GM19351 (cell line): ENCODE measurements at regions not wholly inside any gene's neighbourhood (a gene's known extent, or its start where the extent isn't known, plus 50 kb on each side); places are given as distances from the start of the nearest gene placed in this dataset.
A peak's percentile ranks its signal among the peaks of the same experiment; 100 is the strongest.
"Not testable (repeated sequence)": the region's sequence is repeated elsewhere in the genome, so short reads cannot be mapped to it uniquely, and the experiment has no call there.

Experiments
- ATAC-seq: cut with Tn5 transposase; IDR thresholded peaks from one replicate; pipeline ENCODE4 v1.9.1; 2021; ENCODE audit warnings: mild to moderate bottlenecking, moderate library complexity; ENCODE audit not compliant: unreplicated experiment

DNA sequence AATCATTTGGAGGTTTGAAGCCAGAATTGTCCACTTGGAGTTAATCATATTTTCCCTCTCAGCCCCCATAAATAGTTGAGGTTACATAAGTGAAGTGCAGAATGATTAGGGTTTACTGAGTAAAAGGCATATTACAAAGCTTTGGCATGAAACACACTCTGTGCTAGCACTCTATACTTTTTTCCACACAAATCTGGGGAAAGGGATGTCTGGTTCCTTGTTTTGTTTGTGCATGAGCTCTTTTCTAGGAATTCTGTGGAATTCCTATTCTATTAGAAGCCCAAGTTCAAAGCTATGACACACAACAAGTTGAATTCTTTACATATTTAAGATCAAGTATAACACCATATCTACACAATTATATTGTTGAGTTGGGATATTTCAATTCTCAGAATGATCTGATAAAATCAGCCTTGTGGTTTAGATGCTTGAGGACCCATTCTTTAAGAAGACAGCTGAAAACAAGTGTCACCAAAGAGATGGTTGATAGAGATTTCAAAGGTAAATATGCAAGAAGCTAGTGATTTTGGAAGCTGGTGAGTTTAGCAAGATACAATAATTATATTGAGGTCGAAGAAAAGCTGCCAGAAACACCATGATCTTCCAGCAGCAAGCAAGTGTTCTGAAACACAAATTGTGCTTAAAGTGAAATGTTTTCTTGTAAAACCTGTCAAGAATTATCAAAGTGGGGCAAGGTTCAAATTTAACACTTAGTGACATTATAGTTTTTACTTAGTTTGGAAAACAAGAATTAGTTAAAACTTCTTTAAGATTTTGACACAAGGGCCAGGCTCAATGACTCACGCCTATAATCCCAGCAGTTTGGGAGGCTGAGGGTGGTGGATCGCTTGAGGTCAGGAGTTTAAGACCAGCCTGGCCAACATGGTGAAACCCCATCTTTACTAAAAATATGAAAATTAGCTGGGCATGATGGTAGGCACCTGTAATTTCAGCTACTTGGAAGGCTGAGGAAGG lies 122.6 kb downstream of the INHBA start:
- ATAC-seq, result no peak

DNA sequence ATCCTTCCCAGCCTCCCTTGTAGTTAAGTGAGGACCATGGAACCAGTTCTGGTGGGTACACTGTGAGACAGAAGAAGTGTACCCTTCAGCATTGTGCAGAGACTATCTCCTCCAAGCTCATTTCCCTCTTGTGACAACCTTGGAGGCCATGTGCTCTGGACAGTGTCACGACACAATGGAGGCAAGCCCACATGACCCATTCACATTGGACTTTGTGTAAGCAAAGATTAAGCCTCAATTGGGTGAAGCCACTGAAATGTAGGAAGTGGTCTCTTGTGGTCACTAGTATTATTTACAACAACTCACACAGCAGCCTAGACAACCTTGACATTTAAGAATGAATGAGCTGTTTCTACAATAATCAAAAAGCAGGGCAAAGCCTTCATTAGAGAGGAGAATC lies 124.2 kb downstream of the INHBA start:
- no peak for ATAC-seq

DNA sequence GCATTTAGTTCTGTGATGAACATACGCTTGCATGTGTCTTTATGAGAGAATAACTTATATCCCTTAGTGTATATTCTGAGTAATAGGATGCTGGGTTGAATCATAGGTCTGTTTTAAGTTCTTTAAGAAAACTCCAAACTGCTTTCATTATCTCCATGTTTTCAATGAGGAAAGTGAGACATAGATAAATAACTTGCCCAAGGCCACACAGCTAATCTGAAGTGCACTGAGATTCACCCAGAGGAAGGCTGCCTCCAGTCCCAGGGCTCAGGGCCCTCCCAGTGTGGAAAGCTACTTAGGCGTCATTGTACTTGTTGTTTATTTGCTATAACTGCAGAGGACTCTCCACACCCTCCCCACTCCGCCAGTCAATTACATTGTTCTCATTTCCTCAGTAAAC lies 126.7 kb downstream of the INHBA start:
- ATAC-seq, result no peak

DNA sequence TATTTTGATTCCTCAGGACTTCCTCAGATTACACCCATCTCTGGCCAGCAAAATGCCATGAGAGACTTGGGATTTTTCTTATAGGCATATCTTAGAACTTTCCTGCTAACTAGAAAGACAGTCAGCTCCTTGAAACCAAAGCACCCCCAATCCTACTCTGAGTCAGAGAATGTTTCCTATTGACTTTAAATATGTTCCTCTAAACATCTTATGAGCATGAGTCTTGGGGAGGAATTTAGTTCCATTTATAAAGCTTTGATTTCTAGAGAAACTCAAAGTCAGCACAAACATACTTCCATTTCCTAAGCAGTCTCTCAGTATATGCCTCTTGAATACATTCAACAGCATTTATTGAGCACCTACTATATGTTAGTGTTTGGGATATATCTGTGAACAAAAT lies 128.5 kb downstream of the INHBA start:
- ATAC-seq, result no peak

DNA sequence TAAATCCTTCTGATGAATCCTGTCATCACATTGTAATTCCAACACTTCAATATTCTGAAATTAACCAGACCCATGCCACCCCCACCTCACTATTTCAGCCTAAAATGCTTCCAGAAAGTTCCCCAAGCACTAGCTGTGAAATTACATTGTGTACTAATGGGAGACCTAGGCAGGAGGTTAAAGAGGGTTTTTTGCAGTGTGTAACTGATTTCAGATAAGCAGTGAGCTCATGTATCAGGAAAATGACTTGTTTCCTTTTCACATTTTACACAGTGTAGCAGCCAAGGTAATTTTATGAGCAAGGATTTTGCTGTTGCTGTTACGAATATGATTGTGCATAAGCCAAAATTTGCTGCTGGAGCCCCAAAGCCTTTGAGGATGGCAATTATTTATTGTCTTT lies 129.0 kb downstream of the INHBA start:
- no peak for ATAC-seq

DNA sequence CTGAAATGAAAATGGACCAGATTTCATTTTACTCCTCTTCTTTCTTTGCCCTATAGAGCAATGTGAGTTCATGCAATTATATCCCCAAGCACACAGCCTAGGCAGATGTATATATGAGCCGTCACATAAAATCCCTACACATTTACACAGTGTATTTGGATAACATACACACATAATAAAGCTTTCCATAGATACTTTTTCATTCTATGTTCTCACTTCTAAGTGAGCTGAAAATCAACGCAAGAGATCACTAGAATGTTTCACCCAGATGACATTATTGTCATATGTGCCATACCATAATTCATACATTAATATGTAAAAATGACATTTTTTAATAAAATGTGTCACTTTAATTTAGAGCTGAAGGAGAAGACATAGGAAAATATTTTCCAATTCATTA lies 129.4 kb downstream of the INHBA start:
- no peak for ATAC-seq

DNA sequence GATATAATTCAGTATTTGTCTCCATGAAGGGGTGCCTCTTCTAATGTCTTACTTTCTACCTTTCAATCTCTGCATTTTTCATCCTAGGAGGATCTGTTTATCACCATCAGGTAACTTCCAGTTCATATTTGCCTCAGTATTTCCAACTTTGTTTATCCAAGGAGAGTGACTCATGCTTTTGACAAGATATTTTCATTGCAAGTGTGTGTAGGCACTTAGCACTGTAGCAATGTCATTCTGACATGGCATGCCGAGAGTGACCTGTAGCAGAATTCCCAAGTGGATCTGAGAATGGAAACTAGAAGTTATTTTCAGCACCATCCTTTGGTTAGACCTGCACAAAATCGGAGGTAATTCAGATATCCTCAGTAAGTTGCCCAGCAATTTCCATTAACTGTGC lies 129.9 kb downstream of the INHBA start:
- no peak for ATAC-seq

DNA sequence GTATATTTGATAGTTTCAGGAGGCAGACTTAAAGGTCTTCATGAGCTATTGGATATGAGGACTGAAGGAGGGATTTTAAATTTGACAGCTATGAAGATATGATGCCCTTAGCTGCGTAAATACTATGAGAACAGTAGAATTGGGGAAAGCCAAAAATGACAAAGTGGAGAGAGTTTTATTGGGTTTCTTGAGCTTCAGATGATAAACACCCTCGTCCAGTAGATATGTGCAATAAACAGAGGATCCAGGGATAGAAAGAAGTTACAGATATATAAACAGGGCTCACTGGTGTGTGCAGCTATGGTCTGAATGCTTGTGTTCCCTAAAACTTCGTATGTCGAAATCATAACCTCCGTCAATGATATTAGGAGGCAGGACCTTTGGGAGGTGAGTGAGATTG lies 131.3 kb downstream of the INHBA start:
- ATAC-seq, result no peak

DNA sequence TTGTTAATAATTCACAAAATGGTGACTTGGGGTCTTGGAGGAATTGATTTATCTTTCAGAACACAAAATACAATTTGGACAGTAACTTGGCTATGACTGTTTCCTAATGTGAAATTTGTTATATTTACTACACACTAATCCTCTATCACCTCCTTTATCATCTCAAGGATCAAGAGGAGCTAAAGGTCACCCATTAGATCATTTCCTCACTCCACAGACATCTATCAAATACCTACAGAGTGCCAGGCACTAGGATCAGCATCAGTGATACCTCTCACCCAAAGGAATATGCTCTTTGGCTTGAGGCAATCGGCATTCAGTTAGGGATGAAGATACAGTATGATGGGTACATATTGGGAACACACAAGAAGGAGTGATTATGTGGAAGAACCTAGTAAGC lies 132.1 kb downstream of the INHBA start:
- no peak for ATAC-seq

DNA sequence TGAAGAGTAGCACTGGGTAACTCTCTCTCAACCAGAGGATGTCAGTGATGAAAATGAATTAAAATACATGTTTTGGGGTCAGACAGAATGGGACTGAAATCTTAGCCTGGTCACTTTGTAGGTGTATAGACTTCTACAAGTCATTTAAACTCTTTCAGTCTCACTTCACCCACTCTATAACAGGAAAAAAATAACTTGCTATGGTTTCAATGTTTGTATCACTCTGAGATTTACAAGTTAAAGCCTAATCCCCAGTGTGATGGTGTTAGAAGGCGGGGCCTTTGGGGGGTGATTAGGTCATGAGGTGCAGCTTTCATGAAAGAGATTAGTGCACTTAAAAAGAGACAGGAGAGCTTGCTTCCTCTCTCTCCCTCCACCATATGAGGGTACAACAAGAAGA lies 134.8 kb downstream of the INHBA start:
- peak; percentile 64 for ATAC-seq

DNA sequence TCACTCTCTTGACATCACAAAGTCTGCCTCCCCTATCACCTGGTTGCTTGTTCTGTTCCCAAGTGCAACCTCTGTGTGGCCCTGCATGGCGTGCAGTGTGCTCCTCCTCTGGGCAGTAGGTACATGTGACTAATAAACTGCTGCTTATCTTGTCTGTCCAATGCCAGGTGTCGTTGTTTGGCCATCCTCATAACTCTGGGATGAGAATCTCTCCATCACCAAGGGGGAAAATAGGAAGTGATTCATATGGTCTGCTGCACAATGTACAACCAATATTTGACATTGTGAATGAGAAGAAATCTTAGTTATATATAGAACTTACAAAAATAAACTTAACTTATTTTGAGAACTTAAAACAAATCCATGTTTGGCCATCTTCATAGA lies 135.2 kb downstream of the INHBA start:
- ATAC-seq, result peak; percentile 19

DNA sequence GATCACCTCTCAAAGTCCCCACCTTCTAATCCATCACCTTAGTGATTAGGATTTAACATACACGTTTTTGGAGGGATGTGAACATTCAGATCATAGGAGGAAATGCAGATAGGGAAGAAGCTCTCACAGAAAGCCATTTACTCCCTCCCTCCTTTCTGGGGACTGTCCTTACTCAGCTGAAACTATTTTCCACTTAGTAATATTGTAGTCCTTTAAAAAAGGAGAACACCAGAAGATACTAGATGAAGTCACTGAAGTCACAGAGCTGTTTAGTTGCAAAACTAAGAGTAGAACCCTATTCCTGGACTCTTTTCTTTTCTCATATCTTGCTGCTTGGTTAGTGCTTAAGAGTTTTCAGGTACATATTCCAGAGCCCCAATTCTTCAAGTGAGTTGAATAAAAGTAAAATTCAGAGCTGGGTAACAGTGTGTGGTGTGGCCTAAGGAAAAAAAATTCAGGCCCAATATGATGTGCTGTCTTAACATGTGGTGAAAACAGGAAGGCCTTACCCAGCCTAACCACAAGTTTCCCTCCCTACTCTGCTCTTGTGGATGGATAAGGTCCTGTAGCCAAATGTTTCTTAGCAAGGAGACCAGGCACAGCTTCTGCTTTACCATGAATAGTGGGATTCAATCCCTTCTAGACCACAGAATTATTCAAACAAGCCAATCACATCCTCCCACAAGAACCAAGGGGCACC lies 135.7 kb downstream of the INHBA start:
- no peak for ATAC-seq

DNA sequence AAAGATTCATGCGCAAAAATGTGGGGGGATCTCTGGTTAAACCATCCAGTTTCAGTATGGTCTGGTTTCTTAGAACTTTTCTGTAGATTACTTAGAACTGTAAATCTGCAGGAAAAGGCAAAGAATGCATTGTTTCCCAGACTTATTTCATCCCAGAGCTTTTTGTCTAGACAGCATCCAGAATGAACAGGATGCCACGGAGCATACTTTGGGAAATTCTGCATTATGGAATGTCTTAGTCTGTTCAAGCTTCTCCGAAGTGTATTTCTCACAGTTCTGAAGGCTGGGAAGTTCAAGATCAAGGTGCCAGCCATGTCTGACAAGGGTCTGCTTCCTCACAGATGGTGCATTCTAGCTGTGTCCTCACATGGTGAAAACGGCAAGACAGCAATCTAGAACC lies 136.3 kb downstream of the INHBA start:
- ATAC-seq, result no peak

DNA sequence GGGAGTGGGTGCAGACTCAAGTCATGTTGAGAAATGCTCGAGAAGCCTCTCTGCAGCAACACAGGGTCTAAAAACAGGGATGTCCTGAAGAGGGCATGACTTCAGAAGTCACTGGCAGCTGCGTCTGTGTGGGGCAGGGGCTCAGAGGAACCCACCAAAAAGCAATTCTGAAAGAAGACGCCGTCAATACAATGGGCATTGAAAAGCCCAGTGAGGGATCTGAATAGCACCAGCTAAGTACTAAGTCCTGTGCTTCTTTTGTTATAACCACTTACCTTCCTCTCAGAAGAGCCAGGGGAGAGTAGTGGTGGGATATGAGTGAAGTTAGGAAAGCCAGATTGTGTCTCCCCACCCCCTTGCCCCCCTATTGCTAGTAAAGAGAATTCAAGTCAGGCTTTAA lies 137.2 kb downstream of the INHBA start:
- ATAC-seq, result no peak

DNA sequence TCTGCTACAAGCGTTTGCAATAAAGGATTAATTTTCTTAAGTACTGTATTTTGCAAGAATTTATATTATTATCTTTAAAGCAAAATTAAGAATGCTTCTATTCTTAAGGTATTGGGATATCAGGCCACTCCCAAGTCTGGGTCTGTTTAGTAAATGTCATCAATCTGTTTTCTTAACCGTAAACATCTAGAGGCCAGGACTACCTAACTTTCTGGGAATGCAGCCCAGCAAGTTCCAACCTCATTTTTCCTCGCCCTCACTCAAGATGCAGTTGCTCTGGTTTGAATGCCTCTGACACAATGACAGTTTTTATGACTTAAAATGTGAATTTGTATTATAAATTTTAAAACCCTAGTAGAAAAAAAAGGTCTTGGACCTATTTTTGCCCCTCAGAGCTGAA lies 143.5 kb downstream of the INHBA start:
- ATAC-seq, result no peak

DNA sequence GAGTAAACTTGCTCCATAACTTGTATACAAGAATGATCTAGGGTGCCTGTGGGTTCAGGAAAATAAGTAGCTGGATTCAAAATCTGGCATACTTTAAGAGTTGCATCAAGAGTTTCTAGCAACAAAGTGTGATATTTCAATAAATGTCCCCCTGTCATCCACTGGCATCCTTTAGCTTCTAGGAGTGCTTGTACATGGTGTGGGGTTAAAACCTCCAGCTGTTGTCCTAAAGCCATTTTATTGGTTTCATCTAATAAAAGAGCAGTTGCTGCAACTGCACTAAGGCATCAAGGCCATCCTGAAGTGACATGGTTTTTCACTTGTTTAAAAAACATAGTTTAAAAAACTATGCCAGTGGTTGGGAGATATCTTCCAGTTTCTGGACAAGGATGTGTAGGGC lies 148.4 kb downstream of the INHBA start:
- ATAC-seq, result no peak

DNA sequence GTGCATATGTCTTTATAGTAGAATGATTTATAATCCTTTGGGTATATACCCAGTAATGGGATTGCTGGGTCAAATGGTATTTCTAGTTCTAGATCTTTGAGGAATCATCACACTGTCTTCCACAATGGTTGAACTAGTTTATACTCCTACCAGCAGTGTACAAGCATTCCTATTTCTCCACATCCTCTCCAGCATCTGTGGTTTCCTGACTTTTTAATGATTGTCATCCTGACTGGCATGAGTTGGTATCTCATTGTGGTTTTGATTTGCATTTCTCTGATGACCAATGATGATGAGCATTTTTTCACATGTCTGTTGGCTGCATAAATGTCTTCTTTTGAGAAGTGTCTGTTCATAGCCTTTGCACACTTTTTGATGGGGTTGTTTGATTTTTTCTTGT lies 152.8 kb downstream of the INHBA start:
- not testable (repeated sequence) for ATAC-seq

DNA sequence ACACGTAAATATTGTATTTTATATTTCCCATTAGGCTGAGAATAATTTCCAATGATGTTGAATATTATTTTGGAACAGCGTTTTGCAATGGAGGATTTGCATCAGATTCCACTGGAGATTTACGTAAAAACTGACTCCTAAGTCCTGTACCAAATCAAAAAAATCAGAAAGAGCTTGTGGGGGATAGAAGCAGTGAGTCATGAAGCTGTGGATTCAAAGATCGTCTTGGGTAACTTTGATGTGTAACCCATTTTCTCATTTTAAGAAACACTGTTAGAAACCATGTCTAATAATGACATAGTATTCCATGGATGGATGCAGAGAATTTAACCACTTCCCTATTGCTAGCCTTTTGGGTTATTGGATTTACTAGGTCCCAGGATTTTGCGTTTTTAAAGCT lies 158.6 kb downstream of the INHBA start:
- ATAC-seq, result no peak

DNA sequence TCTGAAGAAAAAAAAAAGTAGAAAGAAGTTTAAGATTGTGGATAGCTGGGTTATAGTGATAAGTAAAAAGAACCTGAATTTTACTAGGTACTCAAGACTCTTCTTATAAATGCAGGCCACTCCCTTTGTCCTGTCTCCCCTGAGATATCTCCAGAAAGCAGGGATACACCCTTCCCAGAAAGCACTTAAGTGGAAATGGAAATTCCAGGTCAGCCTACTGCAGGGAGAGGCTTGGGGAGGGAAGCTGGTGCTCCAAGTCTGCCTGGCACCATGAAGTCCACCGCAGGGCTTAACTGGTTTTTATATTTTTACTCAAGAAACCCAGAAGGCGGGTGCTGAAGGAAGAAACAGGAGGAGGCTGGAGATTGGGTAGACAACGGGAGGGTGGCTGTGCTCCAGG lies 162.3 kb downstream of the INHBA start:
- no peak for ATAC-seq

DNA sequence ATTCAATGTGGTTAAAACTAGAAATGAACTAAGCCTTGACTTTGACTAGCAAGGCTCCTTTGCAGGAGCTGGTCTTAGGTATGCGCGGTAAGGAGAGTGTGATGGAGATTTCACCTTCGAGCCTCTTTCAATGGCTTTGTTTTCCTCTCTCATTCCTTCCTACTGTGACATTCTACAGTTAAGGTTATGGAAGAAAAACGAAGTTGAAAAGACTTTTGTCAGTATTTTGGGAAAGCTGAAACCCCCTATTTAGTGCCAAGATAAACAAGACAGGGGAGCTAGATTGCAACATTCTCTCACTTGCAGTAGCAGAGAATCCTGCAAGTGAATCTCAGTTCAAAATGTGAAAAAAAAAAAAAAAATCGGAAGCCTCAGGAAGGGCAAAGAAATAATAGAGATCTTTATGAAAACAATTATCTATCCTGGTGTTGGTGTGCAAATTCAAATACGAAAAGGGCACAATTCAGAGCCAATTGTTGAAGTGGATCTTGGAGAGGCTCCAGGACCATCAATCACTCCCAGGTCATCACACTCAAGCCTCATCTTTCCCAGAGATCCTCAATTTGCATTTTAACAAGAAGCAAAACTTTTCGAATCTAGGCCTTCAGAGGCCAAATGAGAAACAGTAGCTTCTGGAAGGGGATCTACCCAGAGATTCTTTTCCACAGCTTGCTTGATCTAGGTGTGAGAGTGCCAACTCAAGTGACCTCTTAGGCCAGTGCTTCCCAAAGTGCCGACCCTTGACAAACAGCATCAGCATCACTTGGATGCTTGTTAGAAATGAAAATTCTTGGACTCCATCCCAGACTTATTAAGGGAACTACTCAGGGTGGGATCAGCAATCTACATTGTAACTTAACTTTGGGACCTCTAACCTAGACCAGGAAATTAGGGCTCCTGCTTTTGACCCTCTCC lies 163.8 kb downstream of the INHBA start:
- ATAC-seq, result no peak
